HCT116 (cell line): ENCODE measurements at regions not wholly inside any gene's neighbourhood (a gene's known extent, or its start where the extent isn't known, plus 50 kb on each side); places are given as distances from the start of the nearest gene placed in this dataset.

Experiments used
- ATAC-seq: fragments of 200-7000 bp; cut with Tn5 transposase; 2 replicates; pipeline ENCODE4 v1.9.1; 2020; ENCODE audit warnings: mild to moderate bottlenecking, moderate library complexity
- BruUV-seq: library from RNA; stranded (reverse); fragments of 400-500 nt; replicated peaks from 2 replicates; lab custom pipeline; 2021; lab: Mats Ljungman, UMichigan
- CTCF ChIA-PET: fragments of 300-600 bp; sonication (Branson Sonifier 250); formaldehyde crosslinking; loops from one replicate; lab custom pipeline; 2021; ENCODE audit warnings: antibody characterized with exemption; lab: Charles Lee
- POLR2A ChIA-PET: fragments of 300-600, 350-600 bp; sonication (Branson Sonifier 250); formaldehyde crosslinking; loops from one replicate; lab custom pipeline; 2021; ENCODE audit warnings: antibody characterized with exemption; lab: Charles Lee
- RAD21 ChIA-PET, 2 experiments: fragments of 300-600 bp; sonication (Branson Sonifier 250); formaldehyde crosslinking; loops; one replicate each; lab custom pipeline; 2023; ENCODE audit warnings: low total read pairs in 2 of 2; ENCODE audit not compliant: uncharacterized antibody in 2 of 2, unreplicated experiment in 2 of 2, low non-redundant PET in 1 of 2; lab: Charles Lee
- DNase-seq: peaks from one replicate; pipeline ENCODE4 v3.0.0-alpha.2; 2010; ENCODE audit warnings: low read depth, low spot score
- H2AFZ ChIP-seq: fragments of 200-600 bp; shearing (Covaris generic), sonication (generic); 2 replicates; pipeline ENCODE4 v1.6.1; 2017; ENCODE audit warnings: low read depth, mixed run types, mixed read lengths, antibody characterized with exemption, low read length; ENCODE audit not compliant: poor library complexity, severe bottlenecking
- H3K27ac ChIP-seq: 2 replicates; pipeline ENCODE4 v1.5.1; 2012; ENCODE audit warnings: low read depth, low read length
- H3K27me3 ChIP-seq: fragments of 200-600 bp; sonication (generic); 2 replicates; pipeline ENCODE4 v1.6.1; 2016; ENCODE audit warnings: mixed run types, low read length, mixed read lengths; ENCODE audit not compliant: insufficient read depth
- H3K36me3 ChIP-seq, 2 experiments: fragments of 200-500 bp in 1 of 2; fragments of 200-600 bp in 1 of 2; sonication (Bioruptor generic) in 1 of 2; sonication (generic) in 1 of 2; 2 replicates each; pipeline versions ENCODE4 v1.5.1 to v1.6.1; 2014 to 2016; ENCODE audit warnings: low read length in 2 of 2, inconsistent platforms in 1 of 2, mixed read lengths in 1 of 2, mixed run types in 1 of 2; ENCODE audit not compliant: insufficient read depth in 2 of 2, control insufficient read depth in 1 of 2
- H3K4me1 ChIP-seq, 2 experiments: fragments of 200-600 bp in 1 of 2; sonication (generic) in 1 of 2; 2 replicates each; pipeline versions ENCODE4 v1.5.1 to v1.6.1; 2012 to 2017; ENCODE audit warnings: low read length in 2 of 2, inconsistent platforms in 1 of 2, mild to moderate bottlenecking in 1 of 2, mixed read lengths in 1 of 2, mixed run types in 1 of 2, moderate library complexity in 1 of 2; ENCODE audit not compliant: insufficient read depth in 2 of 2, control insufficient read depth in 1 of 2
- H3K4me2 ChIP-seq: fragments of 200-600 bp; sonication (generic); 2 replicates; pipeline ENCODE4 v1.6.1; 2017; ENCODE audit warnings: mixed run types, low read length, mixed read lengths
- H3K4me3 ChIP-seq, 2 experiments: fragments of 200-600 bp in 1 of 2; sonication (generic) in 1 of 2; replicated peaks in 1 of 2; 2 replicates each; pipeline ENCODE4 v1.5.1; 2011 to 2016; ENCODE audit warnings: low read length in 2 of 2, control low read depth in 1 of 2, low read depth in 1 of 2, mild to moderate bottlenecking in 1 of 2, mixed read lengths in 1 of 2, mixed run types in 1 of 2
- H3K79me2 ChIP-seq: fragments of 200-600 bp; sonication (generic); 2 replicates; pipeline ENCODE4 v1.6.1; 2017; ENCODE audit warnings: mild to moderate bottlenecking, mixed run types, low read length, moderate library complexity, mixed read lengths; ENCODE audit not compliant: insufficient read depth
- H3K9ac ChIP-seq: fragments of 200-600 bp; sonication (generic); 2 replicates; pipeline ENCODE4 v1.6.1; 2016; ENCODE audit warnings: low read length, mixed read lengths
- H3K9me2 ChIP-seq: fragments of 200-600 bp; sonication (generic), shearing (Covaris generic); 2 replicates; pipeline ENCODE4 v1.6.1; 2017; ENCODE audit warnings: mixed run types, mild to moderate bottlenecking, moderate library complexity; ENCODE audit not compliant: insufficient read depth
- H3K9me3 ChIP-seq, 2 experiments: fragments of 200-500 bp in 1 of 2; fragments of 200-600 bp in 1 of 2; sonication (Bioruptor generic) in 1 of 2; sonication (generic) in 1 of 2; 2 replicates each; pipeline ENCODE4 v1.6.1; 2014 to 2017; ENCODE audit warnings: low read length in 2 of 2, mixed read lengths in 2 of 2, inconsistent platforms in 1 of 2, low read depth in 1 of 2, mild to moderate bottlenecking in 1 of 2, mixed run types in 1 of 2, moderate library complexity in 1 of 2; ENCODE audit not compliant: control insufficient read depth in 1 of 2, insufficient read depth in 1 of 2
- H4K20me1 ChIP-seq: fragments of 200-600 bp; sonication (generic), shearing (Covaris generic); 2 replicates; pipeline ENCODE4 v1.6.1; 2017; ENCODE audit warnings: mixed run types, mild to moderate bottlenecking, moderate library complexity; ENCODE audit not compliant: insufficient read depth
- ATF3 ChIP-seq: IDR thresholded peaks from 2 replicates; pipeline ENCODE4 v1.6.1; 2012
- CEBPB ChIP-seq: IDR thresholded peaks from 2 replicates; pipeline ENCODE4 v1.6.1; 2012; ENCODE audit warnings: low read depth
- EGR1 ChIP-seq: IDR thresholded peaks from 2 replicates; pipeline ENCODE4 v1.6.1; 2012; ENCODE audit warnings: low read depth
- ELF1 ChIP-seq: IDR thresholded peaks from 2 replicates; pipeline ENCODE4 v1.6.1; 2012; ENCODE audit warnings: low read depth, borderline replicate concordance
- EZH2 ChIP-seq: fragments of 200-600 bp; sonication (generic); IDR thresholded peaks from 2 replicates; pipeline ENCODE4 v1.6.1; 2017; ENCODE audit warnings: antibody characterized with exemption, mixed run types
- JUND ChIP-seq: IDR thresholded peaks from 2 replicates; pipeline ENCODE4 v1.6.1; 2012
- MAX ChIP-seq: IDR thresholded peaks from 2 replicates; pipeline ENCODE4 v1.6.1; 2012
- POLR2AphosphoS5 ChIP-seq: IDR thresholded peaks from 2 replicates; pipeline ENCODE4 v1.6.1; 2011; ENCODE audit warnings: mild to moderate bottlenecking, low read depth, low read length, moderate library complexity
- REST ChIP-seq: IDR thresholded peaks from 2 replicates; pipeline ENCODE4 v1.6.1; 2012; ENCODE audit warnings: low read depth
- SIN3A ChIP-seq: IDR thresholded peaks from 2 replicates; pipeline ENCODE4 v1.6.1; 2012; ENCODE audit warnings: low read depth
- SP1 ChIP-seq: IDR thresholded peaks from 2 replicates; pipeline ENCODE4 v1.6.1; 2012; ENCODE audit warnings: low read depth
- SRF ChIP-seq: IDR thresholded peaks from 2 replicates; pipeline ENCODE4 v1.6.1; 2012; ENCODE audit warnings: low read depth
- TCF7L2 ChIP-seq: IDR thresholded peaks from 2 replicates; pipeline ENCODE4 v1.7.0; 2011; ENCODE audit warnings: borderline replicate concordance, inconsistent platforms; ENCODE audit not compliant: insufficient read depth, insufficient read length; ENCODE audit errors: extremely low read depth
- YY1 ChIP-seq: IDR thresholded peaks from 2 replicates; pipeline ENCODE4 v1.6.1; 2011; ENCODE audit warnings: low read length, low read depth, moderate library complexity, mild to moderate bottlenecking; ENCODE audit not compliant: insufficient replicate concordance; ENCODE audit errors: extremely low read depth
- intact Hi-C: fragments of 100-400 bp; cut with micrococcal nuclease; formaldehyde crosslinking; loops from 2 replicates; pipeline ENCODE4 v1.10.0; 2022

GRCh38 chr6:3529721-3530120 lies 72.9 kb upstream of the SLC22A23 start:
- DNase-seq (no peak), ATAC-seq (no peak)
- H3K9ac ChIP-seq, result no peak overlapping the region
- no peak overlapping the region for H3K4me3 ChIP-seq
- H3K9me3 ChIP-seq, result no peaks in the 10 kb centered on the region
- H3K4me2 ChIP-seq, result no peak overlapping the region
- H3K36me3 ChIP-seq, result no peaks in the 10 kb centered on the region
- no TSS peak for BruUV-seq
- H3K27me3 ChIP-seq, result no peaks in the 10 kb centered on the region; the same call in 1 of the 2 replicates
- H2AFZ ChIP-seq, result no peak overlapping the region
- POLR2A ChIA-PET, result no interaction called here
- no peak overlapping the region for H3K27ac ChIP-seq
- RAD21 ChIA-PET, result no interaction called here
- no peak for TF ChIP-seq TCF7L2
- no peak for TF ChIP-seq CEBPB
- no peak for TF ChIP-seq MAX
- no peak for TF ChIP-seq POLR2AphosphoS5
- TF ChIP-seq SIN3A, result no peak
- TF ChIP-seq ATF3, result no peak
- no peak for TF ChIP-seq EGR1
- TF ChIP-seq SRF, result no peak
- no peak for TF ChIP-seq REST
- no peak for TF ChIP-seq YY1
- TF ChIP-seq EZH2, result no peak
- no peak for TF ChIP-seq JUND
- TF ChIP-seq ELF1, result no peak
- no peak for TF ChIP-seq SP1
- H4K20me1 ChIP-seq, result no peaks in the 10 kb centered on the region
- H3K9me2 ChIP-seq, result no peaks in the 10 kb centered on the region
- H3K79me2 ChIP-seq, result no peaks in the 10 kb centered on the region
- intact Hi-C loops, result no loop called here
- H3K4me1 ChIP-seq, result no peaks in the 10 kb centered on the region
- CTCF ChIA-PET, result no interaction called here
